GM18907 (cell line): ENCODE measurements at regions not wholly inside any gene's neighbourhood (a gene's known extent, or its start where the extent isn't known, plus 50 kb on each side); places are given as distances from the start of the nearest gene placed in this dataset.
A peak's percentile ranks its signal among the peaks of the same experiment; 100 is the strongest.

Experiments
- ATAC-seq: cut with Tn5 transposase; IDR thresholded peaks from one replicate; pipeline ENCODE4 v1.9.1; 2021; ENCODE audit warnings: mild to moderate bottlenecking, moderate library complexity; ENCODE audit not compliant: unreplicated experiment

DNA sequence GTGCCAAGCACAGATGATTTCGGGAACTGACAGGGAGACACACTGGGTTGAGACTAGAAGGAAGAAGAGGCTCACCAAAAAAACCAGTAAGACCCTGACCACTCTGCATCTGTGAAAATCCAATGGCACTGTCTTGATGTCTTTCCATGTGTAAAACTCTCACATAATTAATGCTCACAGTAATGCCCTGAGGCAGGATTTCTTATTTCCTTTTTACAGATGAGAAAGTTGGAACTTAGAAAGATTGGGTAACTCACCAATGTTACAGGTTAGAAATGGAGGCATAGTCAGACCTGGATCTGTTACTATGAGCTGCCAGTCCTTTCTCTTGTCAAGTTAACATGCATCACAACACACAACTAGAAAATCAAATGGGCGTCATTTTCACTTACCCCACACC lies 151.0 kb upstream of the MCHR2 start:
- no peak for ATAC-seq

DNA sequence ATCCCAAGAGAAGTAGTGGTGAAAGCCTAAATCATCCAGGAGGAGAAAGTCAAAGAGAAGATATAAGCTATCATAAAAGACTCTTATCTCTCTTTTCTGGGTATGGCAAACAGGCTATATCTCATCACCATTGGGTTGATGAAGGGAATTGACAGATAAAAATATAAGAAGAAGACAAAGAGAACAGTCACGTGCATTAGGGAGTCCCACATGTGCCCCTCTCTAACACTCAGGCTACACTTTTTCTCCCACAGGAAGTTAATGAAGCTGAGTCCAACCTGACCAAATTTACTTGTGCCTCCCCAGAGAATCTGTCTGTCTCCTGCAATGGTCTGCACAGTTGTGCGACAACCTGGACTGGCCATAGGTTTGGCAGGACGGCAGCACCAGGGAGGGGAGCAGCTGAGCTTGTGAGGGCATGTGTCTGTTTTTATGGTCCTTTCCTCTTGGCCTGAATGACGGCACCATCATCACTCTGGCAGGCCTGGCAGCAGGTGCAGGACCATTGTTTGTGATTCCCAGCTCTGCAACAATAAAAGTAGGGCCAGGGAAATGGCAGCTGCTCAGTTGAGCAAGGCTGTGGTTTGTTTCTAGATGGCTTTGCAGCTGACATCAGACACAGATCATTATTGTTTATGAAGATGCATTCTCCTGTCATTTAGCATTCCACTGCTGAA lies 144.5 kb upstream of the MCHR2 start:
- no peak for ATAC-seq

- ATAC-seq: no peak
These were observed 143.7 kb upstream of the MCHR2 start for GRCh38 chr6:100137759-100138158.

DNA sequence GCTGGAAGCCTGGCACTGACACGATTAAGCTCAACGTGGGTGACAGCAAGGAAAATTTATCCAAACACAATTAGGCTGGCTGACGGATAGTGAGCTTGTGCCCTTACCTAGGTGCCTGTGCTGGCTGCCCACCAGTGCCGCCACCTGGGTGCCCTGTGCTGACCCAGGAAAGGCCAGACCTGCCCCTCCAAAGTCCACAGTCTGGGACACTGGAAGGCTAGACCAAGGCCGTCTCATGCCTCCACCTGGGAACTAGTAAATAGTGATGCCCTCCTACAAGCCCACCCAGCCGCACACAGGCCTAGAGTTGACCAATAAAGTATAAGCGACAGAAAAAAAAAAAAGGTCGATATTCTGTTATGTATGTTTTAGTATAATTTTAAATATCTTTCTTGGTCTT lies 142.6 kb upstream of the MCHR2 start:
- no peak for ATAC-seq

DNA sequence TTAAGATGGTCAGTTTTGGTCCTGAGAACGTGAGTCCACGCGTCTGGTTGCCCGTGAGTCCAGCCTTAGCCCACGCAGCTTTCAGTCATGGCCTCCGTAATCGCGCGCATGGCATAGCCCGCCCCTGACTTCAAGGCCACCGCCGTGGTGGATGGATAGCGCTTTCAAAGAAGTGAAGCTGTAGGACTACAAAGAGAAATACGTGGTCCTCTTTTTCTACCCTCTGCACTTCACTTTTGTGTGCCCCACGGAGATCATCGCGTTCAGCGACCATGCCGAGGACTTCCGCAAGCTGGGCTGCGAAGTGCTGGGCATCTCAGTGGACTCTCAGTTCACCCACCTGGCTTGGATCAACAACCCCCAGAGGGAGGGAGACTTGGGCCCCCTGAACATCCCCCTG lies 142.0 kb upstream of the MCHR2 start:
- no peak for ATAC-seq

DNA sequence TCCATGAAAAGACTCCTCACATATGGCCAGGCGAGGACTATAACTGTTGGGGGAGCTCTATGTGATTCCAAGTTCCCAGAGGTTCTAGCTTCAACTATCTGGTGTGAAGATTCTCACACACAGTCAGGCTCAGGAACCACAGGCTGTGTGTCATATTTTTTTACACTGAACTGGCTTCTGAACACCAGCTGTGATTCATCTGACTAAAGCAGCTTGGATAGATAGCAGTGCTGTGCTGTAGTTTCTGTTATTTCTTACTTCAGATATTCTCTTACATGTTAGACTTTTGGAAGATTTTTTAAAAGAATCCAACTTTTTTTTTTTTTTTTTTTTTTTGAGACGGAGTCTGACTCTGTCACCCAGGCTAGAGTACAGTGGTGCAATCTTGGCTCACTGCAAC lies 140.7 kb upstream of the MCHR2 start:
- no peak for ATAC-seq

DNA sequence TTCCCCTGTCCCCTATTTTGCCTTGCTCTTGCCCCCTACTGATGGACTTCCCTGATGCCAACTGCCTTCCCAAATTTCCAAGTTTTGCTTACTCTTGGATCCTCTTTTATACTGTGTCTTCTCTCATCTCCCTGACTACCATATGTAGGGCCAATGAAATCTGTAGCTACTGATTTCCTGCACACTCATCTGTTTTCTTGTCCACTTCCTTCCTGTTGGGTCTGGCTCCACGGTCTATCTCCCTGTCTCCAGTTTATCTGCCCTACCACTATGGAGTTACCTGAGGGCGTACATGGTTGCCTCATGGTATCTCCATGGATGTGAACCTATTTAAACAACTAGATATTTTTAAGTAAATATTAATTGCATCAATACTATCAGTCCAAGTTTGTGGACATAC lies 140.3 kb upstream of the MCHR2 start:
- ATAC-seq: no peak

- no peak for ATAC-seq
These were observed 138.0 kb upstream of the MCHR2 start for GRCh38 chr6:100132005-100132404.

- no peak for ATAC-seq
These were observed 136.6 kb upstream of the MCHR2 start for GRCh38 chr6:100130630-100131029.

- peak; percentile 76 for ATAC-seq
These were observed 132.9 kb upstream of the MCHR2 start for GRCh38 chr6:100126790-100127484.

DNA sequence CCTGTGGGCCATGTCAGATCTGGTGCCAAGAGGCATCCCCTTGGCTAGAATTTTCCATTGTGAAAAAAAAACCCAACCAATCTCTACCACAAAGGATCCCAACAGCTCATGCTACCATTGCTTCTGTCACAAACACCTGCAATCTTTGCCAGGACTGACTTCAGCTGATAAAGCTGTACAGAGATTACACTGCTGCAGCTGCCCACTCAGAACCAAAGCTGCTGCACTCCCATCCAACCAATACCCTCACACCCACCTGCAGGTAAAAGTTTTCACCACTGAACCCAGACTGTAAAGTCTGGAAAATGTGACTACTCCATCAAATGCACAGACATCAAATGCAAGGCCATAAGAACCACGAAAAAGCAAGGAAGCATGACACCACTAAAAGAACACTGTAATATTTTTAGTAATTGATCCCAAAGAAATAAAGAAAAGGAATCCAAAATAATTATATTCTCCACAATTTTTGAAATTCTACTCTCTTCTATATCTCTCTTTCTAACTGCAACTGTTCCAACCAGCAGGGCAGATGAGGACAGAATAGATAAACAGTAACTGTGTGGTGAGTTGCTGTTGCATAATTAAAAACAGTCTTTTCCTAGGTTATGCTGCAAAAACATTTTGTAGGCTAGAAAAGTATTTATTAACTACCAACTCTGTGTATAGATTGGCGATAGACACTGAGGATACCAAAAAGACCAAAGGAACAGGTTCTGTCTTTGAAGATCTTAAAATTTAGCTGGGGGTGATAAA lies 128.0 kb upstream of the MCHR2 start:
- no peak for ATAC-seq

GRCh38 chr6:100119261-100119660 lies 125.2 kb upstream of the MCHR2 start:
- no peak for ATAC-seq

DNA sequence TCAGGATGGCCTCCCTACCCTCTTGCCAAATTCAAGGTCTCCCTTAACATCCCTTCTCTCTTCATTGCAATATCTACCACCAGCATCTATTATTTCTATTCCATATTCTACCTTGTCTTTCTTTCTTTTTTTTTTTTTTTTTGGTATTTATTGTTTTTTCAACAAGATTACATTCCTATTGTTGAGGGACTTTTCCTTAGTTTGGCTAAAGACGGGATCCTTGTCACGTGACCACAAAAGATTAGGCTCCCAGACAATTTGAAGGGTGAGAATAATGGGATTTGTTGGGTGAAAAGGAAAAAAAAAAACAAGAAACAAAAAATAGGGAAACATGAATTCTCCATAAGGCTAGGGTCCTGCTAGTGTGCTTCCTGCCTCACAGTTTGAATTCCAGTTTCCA lies 124.3 kb upstream of the MCHR2 start:
- ATAC-seq: no peak

GRCh38 chr6:100117680-100118079 lies 123.7 kb upstream of the MCHR2 start:
- no peak for ATAC-seq

- ATAC-seq: peak; percentile 89
These were observed 122.6 kb upstream of the MCHR2 start for GRCh38 chr6:100116411-100117194.

- no peak for ATAC-seq
These were observed 121.5 kb upstream of the MCHR2 start for GRCh38 chr6:100115407-100116101.

DNA sequence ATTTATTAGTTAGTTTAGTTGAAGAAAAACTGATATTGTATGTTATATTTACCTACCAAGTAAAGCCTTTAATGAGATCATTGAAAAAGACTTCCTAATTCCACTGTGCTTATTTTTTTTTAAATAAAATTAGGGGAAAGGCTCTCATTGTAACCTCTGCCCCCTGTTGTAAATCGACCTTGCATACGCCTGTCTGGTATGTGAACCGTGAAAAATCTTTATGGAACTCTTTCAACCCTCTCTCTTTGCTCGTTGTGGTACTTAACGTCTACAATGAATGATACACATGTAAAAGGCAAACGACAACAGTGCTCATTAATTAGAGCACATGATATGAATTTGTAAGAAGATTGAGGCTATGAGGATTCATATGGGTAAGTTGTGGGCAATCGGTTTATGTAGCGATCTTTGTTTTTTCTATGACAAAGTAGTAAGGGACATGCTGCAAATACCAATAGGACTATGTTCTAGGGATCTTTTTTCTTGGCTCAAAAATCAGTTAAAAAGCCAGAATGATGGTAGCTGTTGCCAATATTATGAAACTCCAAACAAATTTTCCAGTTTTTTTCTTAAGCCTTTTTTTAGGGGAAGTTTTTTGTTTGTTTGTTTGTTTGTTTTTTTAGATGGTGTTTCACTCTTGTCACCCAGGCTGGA lies 119.0 kb upstream of the MCHR2 start:
- no peak for ATAC-seq

GRCh38 chr6:100105919-100106529 lies 112.0 kb upstream of the MCHR2 start:
- peak; percentile 15 for ATAC-seq

- ATAC-seq: peak; percentile 78
These were observed 111.1 kb upstream of the MCHR2 start for GRCh38 chr6:100105138-100105537.

GRCh38 chr6:100103931-100104330 lies 109.9 kb upstream of the MCHR2 start:
- no peak for ATAC-seq
